ENCODE measurements at regions not wholly inside any gene's neighbourhood (a gene's known extent, or its start where the extent isn't known, plus 50 kb on each side); places are given as distances from the start of the nearest gene placed in this dataset.

DNA sequence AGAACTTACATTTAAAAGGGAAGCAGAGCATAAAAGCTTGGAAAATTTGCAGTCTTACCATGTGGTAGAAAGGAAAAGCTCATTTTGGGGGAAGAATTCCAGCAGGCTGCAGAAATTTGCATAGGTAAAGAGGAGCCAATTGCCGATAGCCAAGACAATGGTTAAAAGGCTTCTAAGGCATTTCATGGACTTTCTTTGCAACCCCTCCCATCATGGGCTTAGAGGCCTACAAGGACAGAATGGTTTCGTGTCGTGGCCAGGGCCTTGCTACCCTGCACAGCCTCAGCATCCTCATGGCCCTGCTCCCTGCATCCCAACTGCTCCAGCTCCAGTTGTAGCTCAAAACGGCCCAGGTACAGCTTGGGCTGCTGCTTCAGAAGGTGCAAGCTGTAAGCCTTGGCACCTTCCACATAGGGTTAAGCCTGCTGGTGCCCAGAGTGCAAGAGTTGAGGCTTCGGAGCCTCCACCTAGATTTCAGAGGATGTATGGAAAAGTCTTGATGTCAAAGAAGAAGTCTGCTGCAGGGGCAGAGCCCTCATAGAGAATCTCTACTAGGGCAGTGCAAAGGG is 420.3 kb downstream of the PCDH17 start:
- CTCF ChIA-PET: no interaction called here
- no peaks in the 10 kb centered on the region for H3K27me3 ChIP-seq (replicated peaks in 1 of 4; ENCODE audit: control extremely low read depth in 1 of 4, control insufficient read depth in 3 of 4, insufficient read depth in 4 of 4, low read length in 3 of 4)
- TF ChIP-seq, protein P1, sequence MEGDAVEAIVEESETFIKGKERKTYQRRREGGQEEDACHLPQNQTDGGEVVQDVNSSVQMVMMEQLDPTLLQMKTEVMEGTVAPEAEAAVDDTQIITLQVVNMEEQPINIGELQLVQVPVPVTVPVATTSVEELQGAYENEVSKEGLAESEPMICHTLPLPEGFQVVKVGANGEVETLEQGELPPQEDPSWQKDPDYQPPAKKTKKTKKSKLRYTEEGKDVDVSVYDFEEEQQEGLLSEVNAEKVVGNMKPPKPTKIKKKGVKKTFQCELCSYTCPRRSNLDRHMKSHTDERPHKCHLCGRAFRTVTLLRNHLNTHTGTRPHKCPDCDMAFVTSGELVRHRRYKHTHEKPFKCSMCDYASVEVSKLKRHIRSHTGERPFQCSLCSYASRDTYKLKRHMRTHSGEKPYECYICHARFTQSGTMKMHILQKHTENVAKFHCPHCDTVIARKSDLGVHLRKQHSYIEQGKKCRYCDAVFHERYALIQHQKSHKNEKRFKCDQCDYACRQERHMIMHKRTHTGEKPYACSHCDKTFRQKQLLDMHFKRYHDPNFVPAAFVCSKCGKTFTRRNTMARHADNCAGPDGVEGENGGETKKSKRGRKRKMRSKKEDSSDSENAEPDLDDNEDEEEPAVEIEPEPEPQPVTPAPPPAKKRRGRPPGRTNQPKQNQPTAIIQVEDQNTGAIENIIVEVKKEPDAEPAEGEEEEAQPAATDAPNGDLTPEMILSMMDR (IDR thresholded peaks at IDR 0.05): no peak
- no peak for TF ChIP-seq EZH2 (IDR thresholded peaks at IDR 0.05; ENCODE audit: borderline replicate concordance, insufficient read depth, low read depth, low read length, poor library complexity, severe bottlenecking)
- no peak overlapping the region for H2AFZ ChIP-seq (ENCODE audit: insufficient read depth, low read depth, low read length, poor library complexity, severe bottlenecking)
- POLR2A ChIA-PET: no interaction called here
- Mint-ChIP-seq H3K4me1 (no peaks in the 10 kb centered on the region), H3K4me3 (no peak overlapping the region), H3K9me3 (ENCODE audit: insufficient read depth) (peaks cover 7% of the 10 kb centered on the region), H3K27ac (no peak overlapping the region), H3K27me3 (no peaks in the 10 kb centered on the region)
- no peak overlapping the region for H3K4me2 ChIP-seq (replicated peaks; ENCODE audit: low read depth, low read length, poor library complexity, severe bottlenecking)
- intact Hi-C loops (cut with micrococcal nuclease): no loop called here
- 78% methylated on average over 5 of the region's 5 CpGs for WGBS (ENCODE audit: insufficient coverage)
- H3K9me3 ChIP-seq (ENCODE audit: control extremely low read depth in 1 of 3, control insufficient read depth in 2 of 3, insufficient read depth in 1 of 3, low read length in 2 of 3): peaks cover 0 to 2% (median 0%) of the 10 kb centered on the region in 3 donors
- no peak overlapping the region for H3K9ac ChIP-seq (ENCODE audit: low read length)
- ATAC-seq (ENCODE audit: low read depth): no peak
- DNase-seq: no peak
- H3K79me2 ChIP-seq (ENCODE audit: control insufficient read depth, insufficient read depth, low read length): no peaks in the 10 kb centered on the region
- no peaks in the 10 kb centered on the region for H3K36me3 ChIP-seq (replicated peaks in 1 of 2; ENCODE audit: control extremely low read depth in 1 of 2, control insufficient read depth in 1 of 2, extremely low read depth in 1 of 2, insufficient read depth in 2 of 2, low read length in 1 of 2)
- no peak overlapping the region for H3K4me3 ChIP-seq (ENCODE audit: control extremely low read depth in 1 of 5, extremely low read depth in 1 of 5, insufficient read depth in 1 of 5, low read depth in 2 of 5, low read length in 4 of 5)
- no peaks in the 10 kb centered on the region for H3K4me1 ChIP-seq (ENCODE audit: control insufficient read depth in 2 of 2, insufficient read depth in 2 of 2, low read length in 2 of 2)
- H3K27ac ChIP-seq (ENCODE audit: low read length in 2 of 2): no peak overlapping the region
- no peaks in the 10 kb centered on the region for H4K20me1 ChIP-seq (ENCODE audit: control insufficient read depth, insufficient read depth, low read length, poor library complexity, severe bottlenecking)

DNA sequence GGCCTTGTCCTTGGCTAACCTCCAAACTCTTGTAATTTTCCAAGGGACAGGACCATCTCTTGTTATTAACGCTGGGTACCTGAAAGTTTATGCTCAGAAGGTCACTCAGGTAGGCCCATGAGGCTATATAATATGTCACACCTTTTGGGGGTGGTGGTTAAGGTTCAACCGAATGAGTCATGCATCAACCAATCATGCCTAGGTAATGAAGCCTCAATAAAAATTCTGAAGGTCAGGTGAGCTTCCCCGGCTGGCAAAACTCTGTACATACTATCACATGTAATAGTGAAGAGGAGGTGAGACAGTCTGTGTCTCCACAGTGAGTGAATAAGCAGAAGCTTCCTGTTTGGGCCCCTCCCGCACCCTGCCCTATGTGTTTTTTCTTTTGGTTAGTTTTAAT is 424.9 kb downstream of the PCDH17 start:
- ChIA-PET CTCF (no interaction called here), POLR2A (no interaction called here)
- Histone ChIP-seq H3K4me2 (replicated peaks; ENCODE audit: low read depth, low read length, poor library complexity, severe bottlenecking) (no peak overlapping the region), H4K20me1 (ENCODE audit: control insufficient read depth, insufficient read depth, low read length, poor library complexity, severe bottlenecking) (no peaks in the 10 kb centered on the region), H3K9ac (ENCODE audit: low read length) (no peak overlapping the region), H3K4me1 (ENCODE audit: control insufficient read depth in 2 of 2, insufficient read depth in 2 of 2, low read length in 2 of 2) (no peaks in the 10 kb centered on the region), H3K36me3 (replicated peaks in 1 of 2; ENCODE audit: control extremely low read depth in 1 of 2, control insufficient read depth in 1 of 2, extremely low read depth in 1 of 2, insufficient read depth in 2 of 2, low read length in 1 of 2) (no peaks in the 10 kb centered on the region), H3K27me3 (replicated peaks in 1 of 4; ENCODE audit: control extremely low read depth in 1 of 4, control insufficient read depth in 3 of 4, insufficient read depth in 4 of 4, low read length in 3 of 4) (no peaks in the 10 kb centered on the region), H3K9me3 (ENCODE audit: control extremely low read depth in 1 of 3, control insufficient read depth in 2 of 3, insufficient read depth in 1 of 3, low read length in 2 of 3) (peaks cover 0 to 2% (median 0%) of the 10 kb centered on the region in 3 donors), H3K4me3 (ENCODE audit: control extremely low read depth in 1 of 5, extremely low read depth in 1 of 5, insufficient read depth in 1 of 5, low read depth in 2 of 5, low read length in 4 of 5) (no peak overlapping the region), H3K79me2 (ENCODE audit: control insufficient read depth, insufficient read depth, low read length) (no peaks in the 10 kb centered on the region), H2AFZ (ENCODE audit: insufficient read depth, low read depth, low read length, poor library complexity, severe bottlenecking) (no peak overlapping the region), H3K27ac (ENCODE audit: low read length in 2 of 2) (no peak overlapping the region)
- H3K27ac Mint-ChIP-seq: no peak overlapping the region
- no peak overlapping the region for H3K4me3 Mint-ChIP-seq
- no peaks in the 10 kb centered on the region for H3K4me1 Mint-ChIP-seq
- intact Hi-C loops (cut with micrococcal nuclease): no loop called here
- WGBS (ENCODE audit: insufficient coverage): no CpG with 5 or more reads among the region's 4 CpGs
- H3K27me3 Mint-ChIP-seq: no peaks in the 10 kb centered on the region
- no peak for ATAC-seq (ENCODE audit: low read depth)
- no peak for DNase-seq
- TF ChIP-seq, protein P1 (IDR thresholded peaks at IDR 0.05): no peak
- no peak for TF ChIP-seq EZH2 (IDR thresholded peaks at IDR 0.05; ENCODE audit: borderline replicate concordance, insufficient read depth, low read depth, low read length, poor library complexity, severe bottlenecking)
- H3K9me3 Mint-ChIP-seq (ENCODE audit: insufficient read depth): peaks cover 5% of the 10 kb centered on the region
